GM06990 (cell line): ENCODE measurements at regions not wholly inside any gene's neighbourhood (a gene's known extent, or its start where the extent isn't known, plus 50 kb on each side); places are given as distances from the start of the nearest gene placed in this dataset.

Source experiments
- DNase-seq: peaks from one replicate; pipeline ENCODE4 v3.0.0-alpha.2; 2011; ENCODE audit not compliant: insufficient read length; ENCODE audit errors: extremely low read depth
- H3K27me3 ChIP-seq: replicated peaks from 2 replicates; pipeline ENCODE4 v1.6.0; 2011; ENCODE audit warnings: low read length; ENCODE audit not compliant: control insufficient read depth, insufficient read depth
- H3K36me3 ChIP-seq: 2 replicates; pipeline ENCODE4 v1.5.1; 2011; ENCODE audit warnings: low read length; ENCODE audit not compliant: control insufficient read depth, insufficient read depth
- H3K4me3 ChIP-seq: replicated peaks from 2 replicates; pipeline ENCODE4 v1.5.1; 2011; ENCODE audit warnings: low read depth, mild to moderate bottlenecking, control low read depth, low read length
- TF ChIP-seq, protein P1 (sequence below): IDR thresholded peaks from 2 replicates; pipeline ENCODE4 v1.5.1; 2011; ENCODE audit warnings: low read length, control low read depth, mild to moderate bottlenecking, inconsistent platforms; ENCODE audit not compliant: insufficient read depth, poor library complexity, severe bottlenecking

GRCh38 chr14:53651096-53651740, 305.4 kb downstream of the BMP4 start:
- TF ChIP-seq, protein P1, sequence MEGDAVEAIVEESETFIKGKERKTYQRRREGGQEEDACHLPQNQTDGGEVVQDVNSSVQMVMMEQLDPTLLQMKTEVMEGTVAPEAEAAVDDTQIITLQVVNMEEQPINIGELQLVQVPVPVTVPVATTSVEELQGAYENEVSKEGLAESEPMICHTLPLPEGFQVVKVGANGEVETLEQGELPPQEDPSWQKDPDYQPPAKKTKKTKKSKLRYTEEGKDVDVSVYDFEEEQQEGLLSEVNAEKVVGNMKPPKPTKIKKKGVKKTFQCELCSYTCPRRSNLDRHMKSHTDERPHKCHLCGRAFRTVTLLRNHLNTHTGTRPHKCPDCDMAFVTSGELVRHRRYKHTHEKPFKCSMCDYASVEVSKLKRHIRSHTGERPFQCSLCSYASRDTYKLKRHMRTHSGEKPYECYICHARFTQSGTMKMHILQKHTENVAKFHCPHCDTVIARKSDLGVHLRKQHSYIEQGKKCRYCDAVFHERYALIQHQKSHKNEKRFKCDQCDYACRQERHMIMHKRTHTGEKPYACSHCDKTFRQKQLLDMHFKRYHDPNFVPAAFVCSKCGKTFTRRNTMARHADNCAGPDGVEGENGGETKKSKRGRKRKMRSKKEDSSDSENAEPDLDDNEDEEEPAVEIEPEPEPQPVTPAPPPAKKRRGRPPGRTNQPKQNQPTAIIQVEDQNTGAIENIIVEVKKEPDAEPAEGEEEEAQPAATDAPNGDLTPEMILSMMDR = no peak
- H3K4me3 ChIP-seq = no peak overlapping the region
- H3K36me3 ChIP-seq = no peaks in the 10 kb centered on the region
- no peak for DNase-seq
- no peaks in the 10 kb centered on the region for H3K27me3 ChIP-seq

DNA sequence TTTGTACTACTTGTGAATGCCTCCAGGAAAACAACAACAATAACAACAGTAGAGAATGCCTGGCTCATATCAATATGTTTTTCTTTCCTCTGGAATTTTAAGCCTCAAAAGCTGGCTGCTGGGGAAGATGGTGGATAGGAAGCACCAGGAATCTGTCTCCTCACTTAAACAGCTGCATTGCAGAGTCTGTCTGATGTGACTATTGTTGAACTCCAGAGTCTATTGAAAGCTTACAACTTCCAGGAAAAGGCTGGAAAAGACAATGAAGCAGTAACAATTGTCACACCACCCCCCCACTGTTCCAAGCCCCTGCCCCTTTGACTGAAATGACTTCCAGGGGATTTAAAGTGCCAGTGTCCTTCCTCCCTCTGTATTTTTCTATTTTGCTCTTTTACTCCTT, 309.7 kb downstream of the BMP4 start:
- H3K27me3 ChIP-seq = no peaks in the 10 kb centered on the region
- H3K4me3 ChIP-seq = no peak overlapping the region
- no peak for DNase-seq
- no peaks in the 10 kb centered on the region for H3K36me3 ChIP-seq
- TF ChIP-seq, protein P1 = no peak

GRCh38 chr14:53640695-53641094, 315.9 kb downstream of the BMP4 start:
- H3K4me3 ChIP-seq = no peak overlapping the region
- no peaks in the 10 kb centered on the region; the same call in none of the 2 replicates for H3K27me3 ChIP-seq
- no peaks in the 10 kb centered on the region for H3K36me3 ChIP-seq
- DNase-seq = no peak
- TF ChIP-seq, protein P1 = no peak

GRCh38 chr14:53638966-53639365, 317.7 kb downstream of the BMP4 start:
- no peak for DNase-seq
- H3K36me3 ChIP-seq = no peaks in the 10 kb centered on the region
- TF ChIP-seq, protein P1 = no peak

DNA sequence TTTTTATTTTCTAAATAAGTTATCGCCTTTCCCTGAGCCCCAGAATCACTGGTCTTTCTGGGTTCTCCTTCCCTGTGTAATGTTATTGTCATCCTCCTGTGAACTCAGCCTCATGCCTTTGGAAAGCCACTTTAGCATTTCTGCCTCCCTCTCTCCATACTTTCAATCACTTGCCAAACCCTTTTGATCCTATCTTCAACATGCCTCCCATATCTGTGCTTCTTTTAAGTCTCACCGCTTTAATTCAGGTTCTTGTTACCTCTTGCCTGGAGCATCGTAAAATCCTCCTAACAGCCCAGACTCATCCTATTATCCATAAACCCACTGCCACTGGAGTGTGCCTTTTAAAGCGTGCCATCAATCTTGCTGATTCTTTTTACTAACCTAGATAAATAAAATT, 321.8 kb downstream of the BMP4 start:
- no peak for DNase-seq
- Histone ChIP-seq H3K36me3 (no peaks in the 10 kb centered on the region), H3K27me3 (no peaks in the 10 kb centered on the region; the same call in none of the 2 replicates), H3K4me3 (no peak overlapping the region)
- TF ChIP-seq, protein P1 = no peak

More at GRCh38 chr14:53638966-53639365, 317.7 kb downstream of the BMP4 start:
- Histone ChIP-seq H3K4me3 (no peak overlapping the region), H3K27me3 (no peaks in the 10 kb centered on the region; the same call in none of the 2 replicates)

GRCh38 chr14:53630336-53630735, 326.3 kb downstream of the BMP4 start:
- H3K27me3 ChIP-seq = no peaks in the 10 kb centered on the region
- TF ChIP-seq, protein P1 = no peak
- H3K4me3 ChIP-seq = no peak overlapping the region
- no peak for DNase-seq
- no peaks in the 10 kb centered on the region for H3K36me3 ChIP-seq
